Tibial artery (tissue), 4 donors: ENCODE measurements at regions not wholly inside any gene's neighbourhood (a gene's known extent, or its start where the extent isn't known, plus 50 kb on each side); places are given as distances from the start of the nearest gene placed in this dataset.

ENCODE experiments used
- DNase-seq, 2 donors: peaks; one replicate each; pipeline ENCODE4 v3.0.0-alpha.2; 2019
- H3K27ac ChIP-seq, 2 donors: fragments of 200-600 bp; sonication (generic) in 1 of 2; 1 replicate in 1 of 2; 2 replicates in 1 of 2; pipeline ENCODE4 v1.5.1; 2018 to 2019; ENCODE audit warnings: mild to moderate bottlenecking in 1 of 2
- H3K27me3 ChIP-seq, 2 donors: fragments of 200-600 bp; sonication (generic) in 1 of 2; one replicate each; pipeline versions ENCODE4 v1.5.1 to v1.6.0; 2016 to 2019
- H3K36me3 ChIP-seq, 3 donors: fragments of 200-600 bp; sonication (generic) in 2 of 3; one replicate each; pipeline ENCODE4 v1.5.1; 2016 to 2019; ENCODE audit warnings: mild to moderate bottlenecking in 2 of 3
- H3K4me1 ChIP-seq, 4 donors: fragments of 200-600 bp; sonication (generic) in 2 of 4; 1 replicate in 3 of 4; 2 replicates in 1 of 4; pipeline ENCODE4 v1.5.1; 2016 to 2019
- H3K4me3 ChIP-seq, 2 donors: fragments of 200-600 bp; sonication (generic) in 1 of 2; 1 replicate in 1 of 2; 2 replicates in 1 of 2; pipeline ENCODE4 v1.5.1; 2018 to 2019; ENCODE audit warnings: mild to moderate bottlenecking in 2 of 2
- H3K9me3 ChIP-seq, 3 donors: fragments of 200-600 bp; sonication (generic) in 1 of 3; one replicate each; pipeline ENCODE4 v1.5.1; 2016 to 2019
- intact Hi-C: fragments of 100-400 bp; cut with DNase I; formaldehyde crosslinking; loops from one replicate; pipeline ENCODE4 v1.15.0; 2023; ENCODE audit warnings: low total_unique reads
- TF ChIP-seq, protein P1 (sequence below), 2 experiments: fragments of 200-600 bp in 1 of 2; fragments of 450-650 bp in 1 of 2; IDR thresholded peaks; one replicate each; pipeline ENCODE4 v1.5.1; 2017 to 2019; ENCODE audit warnings: antibody characterized with exemption in 2 of 2, mild to moderate bottlenecking in 1 of 2, moderate library complexity in 1 of 2

GRCh38 chrX:39582091-39582490, 515.7 kb downstream of the BCOR start:
- no peaks in the 10 kb centered on the region for H3K9me3 ChIP-seq
- no peaks in the 10 kb centered on the region for H3K36me3 ChIP-seq
- H3K27ac ChIP-seq, result no peak overlapping the region
- intact Hi-C loops, result no loop called here
- H3K4me1 ChIP-seq, result peaks cover 0 to 10% (median under 1%) of the 10 kb centered on the region in 4 donors
- H3K27me3 ChIP-seq, result no peaks in the 10 kb centered on the region
- no peak for DNase-seq
- no peak overlapping the region for H3K4me3 ChIP-seq
- TF ChIP-seq, protein P1, sequence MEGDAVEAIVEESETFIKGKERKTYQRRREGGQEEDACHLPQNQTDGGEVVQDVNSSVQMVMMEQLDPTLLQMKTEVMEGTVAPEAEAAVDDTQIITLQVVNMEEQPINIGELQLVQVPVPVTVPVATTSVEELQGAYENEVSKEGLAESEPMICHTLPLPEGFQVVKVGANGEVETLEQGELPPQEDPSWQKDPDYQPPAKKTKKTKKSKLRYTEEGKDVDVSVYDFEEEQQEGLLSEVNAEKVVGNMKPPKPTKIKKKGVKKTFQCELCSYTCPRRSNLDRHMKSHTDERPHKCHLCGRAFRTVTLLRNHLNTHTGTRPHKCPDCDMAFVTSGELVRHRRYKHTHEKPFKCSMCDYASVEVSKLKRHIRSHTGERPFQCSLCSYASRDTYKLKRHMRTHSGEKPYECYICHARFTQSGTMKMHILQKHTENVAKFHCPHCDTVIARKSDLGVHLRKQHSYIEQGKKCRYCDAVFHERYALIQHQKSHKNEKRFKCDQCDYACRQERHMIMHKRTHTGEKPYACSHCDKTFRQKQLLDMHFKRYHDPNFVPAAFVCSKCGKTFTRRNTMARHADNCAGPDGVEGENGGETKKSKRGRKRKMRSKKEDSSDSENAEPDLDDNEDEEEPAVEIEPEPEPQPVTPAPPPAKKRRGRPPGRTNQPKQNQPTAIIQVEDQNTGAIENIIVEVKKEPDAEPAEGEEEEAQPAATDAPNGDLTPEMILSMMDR (IDR thresholded peaks at IDR 0.05), result no peak

- H3K27me3 ChIP-seq, result no peaks in the 10 kb centered on the region
- no peak for DNase-seq
- no peaks in the 10 kb centered on the region for H3K9me3 ChIP-seq
Measured at GRCh38 chrX:39582976-39583375, 514.8 kb downstream of the BCOR start.

GRCh38 chrX:39585808-39586207, 511.9 kb downstream of the BCOR start:
- Histone ChIP-seq H3K4me1 (no peaks in the 10 kb centered on the region), H3K27ac (no peak overlapping the region), H3K36me3 (no peaks in the 10 kb centered on the region), H3K9me3 (no peaks in the 10 kb centered on the region), H3K27me3 (no peaks in the 10 kb centered on the region), H3K4me3 (no peak overlapping the region)
- DNase-seq, result no peak
- TF ChIP-seq, protein P1 (IDR thresholded peaks at IDR 0.05), result no peak
- intact Hi-C loops, result no loop called here

More at GRCh38 chrX:39582976-39583375, 514.8 kb downstream of the BCOR start:
- Histone ChIP-seq H3K27ac (no peak overlapping the region), H3K4me3 (no peak overlapping the region), H3K36me3 (no peaks in the 10 kb centered on the region), H3K4me1 (peaks cover 0 to 2% (median 0%) of the 10 kb centered on the region in 4 donors)
- TF ChIP-seq, protein P1 (IDR thresholded peaks at IDR 0.05), result no peak
- intact Hi-C loops, result no loop called here

DNA sequence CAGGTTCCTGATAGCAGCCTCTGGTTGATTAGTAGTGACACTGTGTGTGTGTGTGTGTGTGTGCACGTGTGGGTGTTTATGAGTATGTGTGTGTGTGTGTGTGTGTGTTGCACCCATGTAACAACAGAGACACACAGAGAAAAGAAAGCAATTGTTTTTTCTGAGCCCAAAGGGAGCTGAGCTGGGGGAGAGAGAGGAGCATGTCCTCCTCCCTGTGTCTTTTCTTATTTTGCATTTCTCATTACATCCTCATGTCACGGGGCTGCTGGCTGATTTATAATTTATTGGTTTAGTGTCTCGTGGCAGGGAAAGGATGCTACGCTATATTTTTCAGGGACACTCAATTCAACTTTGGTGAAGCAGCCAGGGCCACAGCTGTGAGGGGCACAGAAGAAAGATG, 511.4 kb downstream of the BCOR start:
- no peaks in the 10 kb centered on the region for H3K9me3 ChIP-seq
- TF ChIP-seq, protein P1 (IDR thresholded peaks at IDR 0.05), result no peak
- no peaks in the 10 kb centered on the region for H3K36me3 ChIP-seq
- intact Hi-C loops, result no loop called here
- DNase-seq, result no peak
- no peak overlapping the region for H3K27ac ChIP-seq
- no peaks in the 10 kb centered on the region for H3K4me1 ChIP-seq
- H3K4me3 ChIP-seq, result no peak overlapping the region
- H3K27me3 ChIP-seq, result no peaks in the 10 kb centered on the region

DNA sequence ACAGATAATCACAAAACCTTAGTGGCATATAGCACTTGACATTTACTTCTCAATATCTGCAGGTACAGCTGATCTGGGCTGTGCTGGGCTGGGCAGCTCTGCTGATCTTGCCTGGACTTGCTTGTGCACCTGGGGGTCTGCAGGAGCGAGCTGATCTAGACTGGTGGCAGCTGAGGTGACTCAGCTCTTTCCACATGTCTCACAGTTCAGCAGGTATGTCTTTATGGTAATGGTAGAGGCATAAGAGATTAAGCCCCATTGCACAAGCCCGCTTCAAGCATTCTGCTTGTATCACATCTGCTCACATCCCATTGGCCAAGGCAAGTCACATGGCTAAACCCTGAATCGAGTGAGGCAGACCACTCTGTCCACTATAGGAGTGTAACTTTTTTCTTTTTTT, 506.7 kb downstream of the BCOR start:
- H3K36me3 ChIP-seq, result no peaks in the 10 kb centered on the region
- no peaks in the 10 kb centered on the region for H3K27me3 ChIP-seq
- DNase-seq, result no peak
- TF ChIP-seq, protein P1 (IDR thresholded peaks at IDR 0.05), result no peak
- intact Hi-C loops, result no loop called here
- no peaks in the 10 kb centered on the region for H3K4me1 ChIP-seq
- H3K9me3 ChIP-seq, result no peaks in the 10 kb centered on the region
- H3K27ac ChIP-seq, result no peak overlapping the region
- H3K4me3 ChIP-seq, result no peak overlapping the region

GRCh38 chrX:39592776-39593175, 505.0 kb downstream of the BCOR start:
- Histone ChIP-seq H3K4me1 (no peaks in the 10 kb centered on the region), H3K9me3 (no peaks in the 10 kb centered on the region), H3K4me3 (no peak overlapping the region), H3K36me3 (no peaks in the 10 kb centered on the region), H3K27ac (no peak overlapping the region), H3K27me3 (no peaks in the 10 kb centered on the region)
- intact Hi-C loops, result no loop called here
- no peak for DNase-seq
- TF ChIP-seq, protein P1 (IDR thresholded peaks at IDR 0.05), result no peak
